GM19351 (cell line): ENCODE measurements at regions not wholly inside any gene's neighbourhood (a gene's known extent, or its start where the extent isn't known, plus 50 kb on each side); places are given as distances from the start of the nearest gene placed in this dataset.
A peak's percentile ranks its signal among the peaks of the same experiment; 100 is the strongest.

Experiments
- ATAC-seq: cut with Tn5 transposase; IDR thresholded peaks from one replicate; pipeline ENCODE4 v1.9.1; 2021; ENCODE audit warnings: mild to moderate bottlenecking, moderate library complexity; ENCODE audit not compliant: unreplicated experiment

- no peak for ATAC-seq
These were observed 139.2 kb upstream of the EOMES start for GRCh38 chr3:27861046-27862036.

DNA sequence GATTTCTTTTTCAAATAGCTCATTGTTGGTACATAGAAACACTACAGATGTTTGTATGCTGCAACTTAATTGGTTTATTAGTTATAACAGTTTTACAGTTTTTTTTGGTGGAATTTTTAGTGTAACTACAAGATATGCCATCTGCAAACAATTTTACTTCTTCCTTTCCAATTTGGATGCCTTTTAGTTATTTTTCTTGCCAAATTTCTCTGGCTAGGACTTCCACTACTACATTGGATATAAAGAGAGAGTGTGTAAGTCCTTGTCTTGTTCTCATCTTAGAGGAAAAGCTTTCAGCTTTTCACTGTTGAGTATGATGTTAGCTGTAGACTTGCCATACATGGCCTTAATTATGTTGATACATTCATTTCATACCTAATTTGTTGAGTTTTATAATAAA is 143.6 kb upstream of the EOMES start:
- no peak for ATAC-seq

DNA sequence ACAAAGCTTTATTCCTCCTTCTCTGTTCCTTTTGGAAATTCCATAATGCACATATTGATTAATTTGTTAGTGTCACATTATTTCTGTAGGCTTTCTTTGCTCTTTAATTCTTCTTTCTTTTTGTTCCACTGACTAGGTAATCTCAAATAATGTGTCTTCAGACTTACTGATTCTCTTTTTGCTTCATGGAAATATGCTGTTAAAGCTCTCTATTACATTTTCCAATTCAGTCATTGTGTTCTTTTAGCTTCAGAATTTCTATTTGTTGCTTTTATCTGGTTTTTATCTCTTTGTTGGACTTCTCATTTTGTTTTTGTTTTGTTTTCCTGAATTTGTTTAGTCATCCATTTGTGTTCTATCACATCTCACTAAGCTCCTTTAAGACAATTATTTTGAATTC is 147.0 kb upstream of the EOMES start:
- ATAC-seq, result no peak

DNA sequence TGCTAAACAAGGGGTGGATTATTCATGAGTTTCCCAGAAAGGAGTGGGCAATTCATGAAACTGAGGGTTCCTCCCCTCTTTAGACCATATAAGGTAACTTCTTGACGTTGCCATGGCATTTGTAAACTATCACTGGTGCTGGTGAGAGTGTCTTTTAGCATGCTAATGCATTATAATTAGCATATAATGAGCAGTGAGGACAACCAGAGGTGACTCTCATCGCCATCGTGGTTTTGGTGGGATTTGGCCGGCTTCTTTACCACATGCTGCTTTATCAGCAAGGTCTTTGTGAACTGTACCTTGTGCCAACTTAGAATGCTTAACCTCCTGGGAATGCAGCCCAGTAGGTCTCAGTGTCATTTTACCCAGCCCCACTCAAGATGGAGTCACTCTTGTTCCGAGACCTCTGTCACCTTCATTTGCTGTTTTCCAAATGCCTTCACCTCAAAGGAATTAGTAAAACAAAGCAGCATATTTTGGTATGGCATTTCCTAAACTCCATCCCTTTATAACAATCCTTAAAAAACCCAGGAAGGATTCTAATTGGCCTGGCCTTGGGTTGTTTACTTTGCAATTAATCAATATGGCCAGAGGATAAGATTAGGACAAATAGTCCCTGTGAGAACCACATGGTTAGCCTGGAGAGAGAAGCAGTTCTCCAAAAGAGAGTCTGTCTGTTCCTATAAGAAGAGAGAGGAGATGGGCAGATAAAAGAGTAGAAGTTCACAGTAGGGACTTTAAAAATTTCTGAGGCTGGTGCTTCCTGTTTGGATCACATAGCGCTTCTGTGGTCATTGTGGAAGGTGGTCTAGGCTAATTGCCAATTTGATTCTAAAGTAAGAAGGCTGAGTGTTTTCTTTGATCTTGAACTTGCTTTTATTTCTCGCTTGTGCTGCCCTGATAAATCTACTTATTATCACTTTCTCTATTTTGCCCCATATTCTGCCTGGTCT is 155.2 kb upstream of the EOMES start:
- ATAC-seq, result no peak

DNA sequence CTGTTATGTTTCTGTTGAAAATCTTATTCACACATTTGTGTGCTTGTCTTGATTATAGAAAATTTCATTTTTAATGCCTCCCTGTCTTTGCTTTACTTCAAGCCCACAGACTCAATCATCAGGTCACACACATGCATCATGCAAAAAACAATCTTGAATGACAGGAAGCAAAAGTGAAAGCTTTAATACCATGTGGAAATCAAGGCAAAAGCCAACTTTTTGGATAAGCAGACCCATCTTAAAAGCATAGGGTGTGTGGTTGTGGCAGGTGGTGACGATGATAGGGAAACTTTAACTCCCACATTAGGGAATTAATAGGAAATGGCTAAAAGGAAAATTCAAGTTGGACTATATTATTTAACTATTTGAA is 155.9 kb upstream of the EOMES start:
- no peak for ATAC-seq

DNA sequence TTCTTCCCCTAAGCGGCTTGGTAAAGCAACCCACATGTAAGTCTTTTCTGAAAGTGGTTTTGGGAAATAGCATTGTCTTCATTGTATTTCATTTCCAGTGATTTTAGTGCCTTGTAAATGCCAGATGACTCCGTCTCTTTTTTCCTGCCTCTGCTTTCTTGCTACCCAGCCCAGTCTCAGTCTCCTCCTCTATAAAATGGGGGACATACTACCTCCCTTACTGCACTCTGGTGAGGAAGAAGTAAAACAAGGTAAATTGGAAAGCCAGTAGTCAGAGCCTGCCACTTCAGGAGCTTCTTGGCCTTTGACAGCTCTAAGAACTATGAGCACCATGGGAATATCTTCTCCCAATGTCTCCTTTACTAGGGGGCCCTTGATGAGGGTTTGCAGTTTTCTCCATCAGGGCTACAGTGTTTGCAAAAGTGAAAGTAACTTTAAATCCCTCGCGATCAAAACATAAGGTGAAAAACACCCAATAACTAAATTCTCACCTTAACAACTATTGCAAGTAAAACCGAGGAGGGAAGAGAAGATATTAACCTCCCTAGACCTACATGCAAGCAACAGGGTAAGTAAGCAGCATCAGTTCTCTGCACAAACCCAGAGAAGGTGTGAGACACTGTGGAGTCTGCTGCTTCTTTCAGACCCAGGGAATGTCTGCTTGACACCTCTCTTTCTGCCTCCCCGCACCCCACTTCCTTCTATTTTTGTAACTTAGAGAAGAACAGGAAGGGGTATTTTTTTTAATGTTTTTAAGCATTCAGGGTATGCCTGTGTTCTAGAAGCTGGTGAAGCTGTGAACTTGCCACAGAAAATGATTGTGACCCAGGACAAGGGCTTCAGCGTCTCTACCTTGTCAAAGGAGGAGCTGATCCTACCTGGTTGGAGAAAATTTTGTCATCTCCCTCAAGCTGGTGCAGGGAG is 159.1 kb upstream of the EOMES start:
- ATAC-seq, result peak; percentile 55

GRCh38 chr3:27883266-27883665 is 161.1 kb upstream of the EOMES start:
- ATAC-seq, result no peak

DNA sequence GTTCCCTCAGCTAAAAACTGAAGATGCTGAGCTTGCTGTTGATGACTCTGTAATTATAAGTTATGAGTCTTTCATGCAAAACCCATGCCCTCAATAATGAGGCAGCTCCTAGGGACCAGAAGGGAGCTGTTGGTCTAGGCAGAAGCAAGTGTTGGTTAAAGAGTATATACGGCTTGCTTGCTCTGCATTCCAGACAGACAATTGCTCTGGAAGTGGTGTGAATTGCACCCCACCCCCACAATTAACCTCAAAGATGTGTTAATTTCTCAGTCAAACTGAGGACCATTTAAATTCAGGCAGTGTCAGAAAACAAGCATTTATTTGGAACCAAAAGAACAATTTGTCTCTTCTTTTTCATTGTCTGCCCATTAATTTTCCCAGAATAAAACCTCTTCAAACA is 163.5 kb upstream of the EOMES start:
- ATAC-seq, result no peak

- no peak for ATAC-seq
These were observed 166.4 kb upstream of the EOMES start for GRCh38 chr3:27888562-27888961.

DNA sequence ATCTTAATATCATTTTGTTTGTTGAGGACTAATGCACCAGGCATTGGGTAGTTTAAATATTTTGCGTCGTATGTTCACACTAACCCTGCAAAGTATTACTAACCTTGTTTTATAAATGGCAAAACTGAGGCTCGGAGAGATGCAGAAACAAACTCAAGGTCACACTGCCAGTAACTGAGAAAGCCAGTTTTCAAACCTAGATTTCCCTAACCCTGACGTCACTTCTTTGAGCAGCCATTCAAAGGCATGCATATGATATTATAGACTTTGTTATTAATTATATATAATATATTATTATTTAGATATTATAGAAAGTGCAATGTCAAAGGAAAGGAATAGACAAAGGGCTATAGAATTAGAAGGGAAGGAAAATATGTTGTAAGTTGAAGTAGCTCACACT is 167.6 kb upstream of the EOMES start:
- ATAC-seq, result no peak

GRCh38 chr3:27900316-27900715 is 178.2 kb upstream of the EOMES start:
- ATAC-seq, result no peak

GRCh38 chr3:27903446-27903845 is 181.3 kb upstream of the EOMES start:
- no peak for ATAC-seq

- ATAC-seq, result no peak
These were observed 183.5 kb upstream of the EOMES start for GRCh38 chr3:27905625-27906024.

DNA sequence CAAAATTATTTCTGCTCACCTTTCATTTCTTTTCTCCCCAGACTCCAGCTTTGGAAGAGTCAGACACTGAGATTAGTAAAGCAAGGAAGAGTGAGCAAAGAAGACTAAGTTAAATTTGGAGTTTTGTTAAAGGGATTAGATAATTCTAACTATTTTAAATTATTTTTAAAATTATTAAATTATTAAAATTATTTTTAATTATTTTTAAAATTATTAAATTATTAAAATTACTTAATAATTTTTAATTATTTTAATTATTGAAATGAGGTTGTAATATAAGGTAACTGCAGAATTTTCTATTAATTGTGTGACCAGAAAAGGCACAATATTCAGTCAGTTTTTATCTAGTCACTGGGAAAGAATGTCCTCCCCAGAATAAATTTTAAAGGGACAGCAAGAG is 185.0 kb upstream of the EOMES start:
- ATAC-seq, result no peak

- ATAC-seq, result no peak
These were observed 185.8 kb upstream of the EOMES start for GRCh38 chr3:27907929-27908328.

DNA sequence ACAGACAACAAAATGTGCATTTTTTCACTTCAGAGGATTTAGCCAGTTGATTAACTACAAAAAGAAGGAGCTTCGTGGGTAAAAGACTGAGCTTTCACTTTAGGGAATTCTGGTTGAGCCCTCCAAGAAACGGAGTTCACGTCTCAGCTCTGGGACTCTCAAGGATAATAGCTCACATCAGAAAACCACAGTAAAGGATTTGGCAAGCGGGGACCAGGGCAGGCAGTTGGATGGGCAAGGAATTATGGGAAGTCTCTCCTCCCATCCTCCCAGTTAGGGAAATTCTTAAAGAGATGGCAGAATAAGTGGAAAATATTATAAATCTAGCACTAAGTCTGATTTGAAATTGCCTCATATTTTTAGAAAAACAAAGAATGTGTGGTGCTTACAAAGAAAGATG is 188.3 kb upstream of the EOMES start:
- no peak for ATAC-seq

GRCh38 chr3:27914199-27914598 is 192.1 kb upstream of the EOMES start:
- ATAC-seq, result no peak

DNA sequence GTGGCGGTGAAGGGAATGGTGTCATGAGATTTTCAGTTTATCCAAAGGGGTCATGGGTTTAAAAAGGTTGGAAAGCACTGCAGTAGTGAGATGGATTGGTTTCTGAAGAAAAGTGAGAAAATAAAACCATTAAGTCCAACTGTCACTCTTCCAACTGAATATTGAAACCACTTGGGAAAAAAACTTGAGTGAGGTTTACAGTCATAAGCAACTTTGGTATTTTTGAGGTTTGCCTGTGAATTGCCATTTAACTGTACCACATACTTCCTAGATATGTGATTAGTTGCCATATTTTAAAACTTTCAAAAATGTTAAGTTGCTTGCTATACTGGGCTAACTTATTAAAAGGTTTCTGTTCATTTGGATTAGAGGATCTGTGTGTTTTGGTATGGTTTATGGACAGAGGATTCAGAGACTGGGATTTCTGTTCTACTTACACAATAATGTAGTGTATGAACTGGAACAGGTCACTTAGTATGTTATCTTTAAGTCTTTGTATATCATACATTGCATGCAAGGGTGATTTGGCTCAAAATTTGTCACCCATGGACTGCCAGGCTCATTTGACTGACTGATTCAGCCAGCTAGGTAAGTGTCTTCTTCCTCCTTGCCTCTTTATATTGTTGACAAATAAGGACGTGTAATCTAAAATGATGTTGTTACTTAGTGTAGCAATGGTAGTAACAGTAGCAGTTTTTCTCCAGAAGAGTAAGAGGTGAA is 201.4 kb upstream of the EOMES start:
- ATAC-seq, result no peak

DNA sequence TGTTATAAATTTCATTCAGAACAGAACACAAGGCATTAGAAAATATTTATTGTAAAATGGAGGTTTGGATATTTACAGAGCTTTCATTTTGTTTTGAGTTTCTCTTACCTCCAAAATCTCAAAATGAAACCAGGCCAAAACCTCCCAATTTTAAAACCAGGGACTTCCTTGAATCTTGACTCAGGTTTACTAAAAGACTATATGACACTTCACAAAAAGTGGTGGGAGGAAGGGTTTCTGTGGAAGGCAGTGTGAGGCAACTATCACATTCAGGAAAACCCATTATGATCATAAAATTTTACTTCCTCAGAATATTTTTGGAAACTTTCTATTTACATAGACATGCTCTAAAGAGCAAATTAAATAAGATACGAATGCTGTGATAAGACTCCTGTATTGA is 205.8 kb upstream of the EOMES start:
- no peak for ATAC-seq

DNA sequence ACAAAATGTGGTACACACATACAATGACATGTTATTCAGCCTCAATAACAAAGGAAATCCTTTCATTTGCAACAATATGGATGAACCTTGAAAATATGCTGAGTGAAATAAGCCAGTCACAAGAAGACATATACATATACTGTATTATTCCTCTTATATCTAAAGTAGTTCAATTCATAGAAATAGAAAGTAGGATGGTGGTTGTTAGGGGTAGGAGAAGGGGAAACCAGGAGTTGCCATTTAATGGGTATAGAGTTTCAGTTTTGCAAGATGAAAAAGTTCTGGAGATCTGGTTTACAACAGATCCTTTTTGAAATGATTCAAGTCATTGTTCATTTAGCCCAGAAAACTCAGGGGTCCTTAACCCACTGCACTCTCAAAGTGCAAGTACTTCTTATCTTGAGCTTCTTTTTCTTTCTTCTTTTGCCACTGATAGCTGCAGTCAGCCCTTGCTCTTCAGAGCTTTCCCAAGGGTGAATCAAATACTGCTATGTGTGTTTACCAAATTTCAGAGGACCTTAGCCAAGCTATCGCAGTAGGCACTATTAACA is 208.0 kb upstream of the EOMES start:
- ATAC-seq, result no peak
